GM21576 (cell line): ENCODE measurements at regions not wholly inside any gene's neighbourhood (a gene's known extent, or its start where the extent isn't known, plus 50 kb on each side); places are given as distances from the start of the nearest gene placed in this dataset.
"Not testable (repeated sequence)": the region's sequence is repeated elsewhere in the genome, so short reads cannot be mapped to it uniquely, and the experiment has no call there.

Source experiments
- ATAC-seq: cut with Tn5 transposase; IDR thresholded peaks from one replicate; pipeline ENCODE4 v1.9.1; 2021; ENCODE audit warnings: mild to moderate bottlenecking, moderate library complexity; ENCODE audit not compliant: unreplicated experiment

DNA sequence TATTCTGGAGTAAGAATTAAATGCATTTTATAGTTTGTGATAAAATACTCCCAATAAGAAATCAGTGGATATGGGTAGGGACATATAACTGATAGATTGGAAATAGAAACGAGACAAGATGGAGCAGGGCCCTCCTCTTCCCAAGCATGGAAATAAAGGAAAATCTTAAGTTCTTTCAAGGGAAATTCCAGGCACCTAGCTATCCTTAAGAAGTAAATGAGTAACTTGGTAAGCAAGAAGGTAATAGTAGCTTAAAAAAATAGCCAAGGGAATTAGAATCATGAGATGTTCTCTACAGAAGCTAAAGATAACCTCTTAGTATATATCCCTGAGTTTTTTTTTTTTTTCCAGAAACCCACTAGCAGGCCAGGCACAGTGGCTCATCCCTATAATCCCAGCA lies 105.5 kb upstream of the FAM3C start:
- no peak for ATAC-seq

DNA sequence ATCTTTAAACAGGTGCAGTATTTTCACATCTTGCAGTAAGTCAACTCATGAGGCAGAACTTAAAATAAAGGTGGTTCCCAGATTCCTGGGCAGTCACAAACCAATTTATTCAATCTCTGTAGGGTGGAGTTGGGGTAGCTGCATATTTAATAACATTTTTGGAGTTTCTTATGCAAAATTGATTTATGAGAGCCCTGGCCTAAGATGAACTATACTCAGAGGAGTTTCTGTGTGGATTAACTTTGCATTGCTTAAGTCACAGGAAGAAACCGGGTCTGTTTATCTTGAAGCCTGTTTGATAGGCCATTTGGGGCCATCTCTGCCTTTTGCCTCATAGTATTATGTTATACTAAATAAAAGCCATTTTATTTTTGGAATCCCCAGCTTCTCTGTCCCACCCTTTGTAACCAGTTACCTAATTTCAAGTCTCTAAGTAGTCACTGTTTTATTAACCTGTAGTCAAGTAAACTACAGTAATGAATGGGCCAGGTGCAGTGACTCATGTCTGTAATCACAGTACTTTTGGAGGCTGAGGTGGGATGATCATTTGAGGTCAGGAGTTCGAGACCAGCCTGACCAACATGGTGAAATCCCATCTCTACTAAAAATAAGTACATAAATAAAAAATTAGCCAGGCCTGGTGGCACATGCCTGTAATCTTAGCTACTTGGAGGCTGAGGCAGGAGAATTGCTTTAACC lies 104.4 kb upstream of the FAM3C start:
- ATAC-seq, result no peak

DNA sequence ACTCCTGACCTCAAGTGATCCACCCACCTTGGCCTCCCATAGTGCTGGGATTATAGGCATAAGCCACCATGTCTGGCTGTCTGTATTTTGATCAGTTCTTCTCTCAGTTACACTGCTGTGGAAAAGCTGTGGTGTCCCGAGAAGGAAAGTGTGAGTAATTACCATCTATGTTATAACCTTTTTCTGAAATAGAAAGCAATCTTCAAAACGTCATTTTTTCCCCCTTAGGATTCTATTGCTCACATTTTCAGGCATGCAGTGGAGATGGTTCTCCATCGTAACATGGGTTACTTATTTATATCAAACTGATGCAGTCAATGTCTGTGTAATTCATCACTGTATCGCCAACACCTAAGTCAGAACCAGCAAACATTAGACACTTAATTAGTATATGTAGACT lies 103.5 kb upstream of the FAM3C start:
- ATAC-seq, result no peak

DNA sequence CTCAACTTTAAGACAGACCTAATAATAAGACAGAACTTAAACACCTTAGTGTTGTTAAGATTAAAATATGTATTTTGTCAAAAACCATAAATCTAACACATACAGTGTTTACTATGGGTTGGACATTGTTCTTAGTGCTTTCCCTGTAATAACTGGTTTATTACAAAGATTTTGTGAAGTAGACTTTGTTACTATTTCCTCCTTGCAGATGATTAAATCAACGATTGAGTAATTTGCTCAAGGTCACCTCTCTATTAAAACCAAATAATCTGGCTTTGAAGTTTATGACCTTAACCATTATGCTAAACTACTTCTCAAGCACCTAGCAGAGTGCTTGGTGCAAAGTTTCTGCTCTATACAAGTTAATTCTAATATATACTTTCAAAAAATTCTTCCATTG lies 102.7 kb upstream of the FAM3C start:
- ATAC-seq, result no peak

DNA sequence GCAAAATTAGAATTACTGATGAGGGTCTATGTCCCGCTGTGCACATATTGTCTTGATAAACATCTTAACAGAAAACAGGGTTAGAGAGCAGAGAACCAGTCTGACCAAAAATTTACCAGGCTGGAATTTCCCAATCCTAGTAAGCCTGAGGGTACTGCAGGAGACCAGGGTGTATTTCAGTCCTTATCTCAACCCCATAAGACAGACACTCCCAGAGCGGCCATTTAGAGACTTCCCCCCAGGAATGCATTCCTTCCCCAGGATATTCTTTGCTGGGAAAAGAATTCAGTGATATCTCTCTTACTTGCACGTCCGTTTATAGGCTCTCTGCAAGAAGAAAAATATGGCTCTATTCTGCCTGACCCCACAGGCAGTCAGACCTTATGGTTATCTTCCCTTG lies 101.4 kb upstream of the FAM3C start:
- not testable (repeated sequence) for ATAC-seq

DNA sequence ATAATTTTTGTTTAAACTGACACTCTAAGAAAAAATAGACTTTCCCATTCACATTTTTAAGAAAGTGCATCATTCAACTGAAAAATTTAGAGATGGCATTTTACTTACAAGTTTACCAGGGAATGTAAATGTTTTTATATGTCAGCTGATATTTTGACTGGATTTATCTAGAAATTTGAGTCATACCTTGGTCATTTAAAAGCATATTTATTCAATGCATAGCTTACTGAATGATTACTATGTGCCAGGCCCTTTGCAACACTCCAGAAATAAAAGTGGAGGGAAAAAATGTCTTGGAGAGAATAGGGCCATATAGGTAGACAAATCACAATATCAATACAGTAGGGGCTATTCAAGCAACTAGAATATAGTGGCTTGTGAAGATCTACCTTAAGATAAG lies 98.4 kb upstream of the FAM3C start:
- ATAC-seq, result no peak

DNA sequence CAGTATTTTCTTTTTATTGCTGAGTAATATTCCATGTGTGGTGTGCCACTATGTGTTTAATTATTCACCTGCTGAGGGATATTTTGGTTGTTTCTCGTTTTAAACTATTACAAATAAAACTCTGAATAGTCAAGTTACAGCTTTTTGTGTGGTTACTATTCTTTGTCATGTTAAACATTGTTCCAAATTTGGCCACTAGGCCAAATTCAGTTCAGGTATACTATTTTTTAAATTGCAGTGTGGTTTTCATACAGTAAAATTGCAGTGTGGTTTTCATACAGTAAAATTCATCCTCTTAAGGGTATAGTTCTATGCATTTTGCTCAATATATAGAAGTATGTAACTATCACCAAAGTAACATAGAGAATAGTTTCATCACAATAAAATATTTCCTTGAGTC lies 97.4 kb upstream of the FAM3C start:
- no peak for ATAC-seq

DNA sequence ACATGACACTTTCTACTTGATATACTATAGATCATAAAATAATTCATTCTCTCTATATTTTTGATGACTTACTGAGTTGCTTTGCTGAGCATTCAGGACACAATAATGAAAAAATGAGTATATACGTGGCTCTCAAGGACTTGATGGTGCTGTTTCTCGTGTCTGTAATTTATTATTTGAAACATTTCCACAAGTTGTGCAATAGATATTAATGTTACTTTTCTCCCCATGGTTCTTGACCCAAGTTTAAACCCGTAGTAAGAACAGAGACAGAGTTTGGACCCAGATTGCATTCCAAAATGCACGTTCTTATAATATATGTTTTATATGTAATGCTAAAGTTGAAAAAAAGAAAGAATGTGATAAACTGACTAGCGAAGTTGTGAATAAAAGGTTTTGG lies 94.2 kb upstream of the FAM3C start:
- no peak for ATAC-seq

DNA sequence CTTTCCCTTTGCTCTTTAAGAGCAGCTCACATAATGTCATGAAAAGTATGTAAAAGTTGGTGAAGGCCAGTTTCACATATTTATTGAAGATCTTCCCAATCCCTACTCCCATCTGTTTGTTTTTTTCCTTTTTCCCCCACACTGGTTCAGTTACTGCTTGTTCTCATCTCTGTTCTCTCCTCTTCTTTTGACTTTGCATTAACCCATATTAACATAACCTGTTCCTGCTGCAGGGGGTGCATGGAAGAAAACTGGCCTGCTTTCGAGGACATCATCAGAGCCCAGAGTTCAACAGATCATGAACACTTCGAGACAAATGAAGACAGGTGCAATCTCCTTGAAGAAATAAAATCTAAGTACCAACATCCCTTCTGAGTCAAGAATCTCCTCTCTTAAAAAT lies 93.3 kb upstream of the FAM3C start:
- no peak for ATAC-seq

DNA sequence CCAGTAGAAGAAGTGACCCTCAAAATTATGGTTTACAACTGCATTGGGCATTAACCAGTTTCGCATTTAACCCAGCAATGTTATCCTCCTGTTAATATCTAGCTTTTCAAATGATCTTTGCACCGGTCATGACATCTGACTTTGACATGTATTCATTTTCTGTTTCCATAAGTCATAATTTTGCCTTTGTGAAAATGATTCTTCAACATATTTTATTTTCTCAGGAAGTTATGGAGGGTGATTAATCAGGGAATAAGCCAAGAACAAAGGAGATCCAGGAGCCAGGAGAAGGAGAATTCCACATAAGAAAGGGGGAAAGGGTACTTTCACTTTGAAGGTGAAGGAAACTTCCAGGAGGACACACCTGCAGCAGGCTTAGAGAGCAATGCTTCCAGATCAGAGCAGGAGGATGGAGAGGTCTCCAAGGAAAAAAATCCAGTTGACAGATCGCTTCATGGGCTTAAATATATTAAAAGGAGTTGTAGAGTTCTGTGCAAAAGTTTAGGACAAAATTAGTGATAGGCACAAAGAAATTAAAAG lies 92.1 kb upstream of the FAM3C start:
- ATAC-seq, result no peak

DNA sequence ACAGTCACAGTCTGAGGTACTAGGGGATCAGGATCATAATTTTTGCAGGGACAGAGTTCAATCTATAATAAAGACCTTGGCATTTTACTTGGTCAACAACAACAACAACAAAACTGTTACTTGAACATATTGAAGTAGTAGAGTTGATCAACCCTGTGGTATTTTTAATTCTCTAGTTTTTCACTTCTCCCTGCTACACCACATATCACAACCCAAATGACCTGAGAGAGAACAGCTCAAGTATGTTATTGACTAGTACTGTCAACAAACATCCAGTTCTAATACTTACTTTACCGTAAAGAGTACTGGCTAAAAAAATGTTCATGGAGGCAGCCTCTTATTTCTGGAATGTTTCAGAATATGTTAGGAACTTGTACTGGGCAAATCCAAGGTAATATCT lies 90.5 kb upstream of the FAM3C start:
- no peak for ATAC-seq

DNA sequence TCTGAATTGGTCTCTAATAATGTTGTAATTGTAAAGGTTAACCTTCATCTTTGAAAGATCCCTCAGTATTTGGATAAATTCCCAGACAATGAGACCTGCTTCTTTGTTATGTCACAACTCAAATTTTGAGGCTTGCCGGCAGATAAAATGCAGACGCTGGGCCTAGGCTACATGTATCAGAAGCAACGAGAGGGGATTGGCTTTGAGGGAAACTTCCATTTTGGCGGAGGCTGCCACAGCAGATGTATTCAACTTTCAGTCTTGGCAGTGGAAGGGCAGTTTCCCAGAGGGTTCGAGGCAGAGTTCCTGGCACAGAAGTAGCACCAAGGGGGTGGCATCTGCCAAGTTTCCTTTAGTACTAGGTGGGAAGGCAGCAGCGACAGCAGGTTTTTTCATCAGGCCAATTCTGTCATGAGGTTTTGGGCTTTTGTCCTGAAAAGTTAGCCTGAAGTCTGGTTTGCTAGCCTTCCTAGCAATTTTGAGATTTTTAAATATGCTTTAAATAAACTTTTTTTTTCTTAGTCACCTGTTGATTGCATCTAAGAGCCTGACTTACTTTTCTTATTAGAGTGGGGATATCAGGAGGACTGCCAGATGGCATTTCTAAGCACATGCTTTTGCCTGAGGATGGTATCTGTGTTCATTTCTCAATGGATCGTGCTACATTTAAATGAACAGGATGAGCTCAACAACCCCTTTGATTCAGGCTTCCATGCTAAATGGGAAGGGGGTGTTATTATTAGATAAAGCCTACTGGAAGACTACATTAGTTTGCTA lies 89.5 kb upstream of the FAM3C start:
- no peak for ATAC-seq

DNA sequence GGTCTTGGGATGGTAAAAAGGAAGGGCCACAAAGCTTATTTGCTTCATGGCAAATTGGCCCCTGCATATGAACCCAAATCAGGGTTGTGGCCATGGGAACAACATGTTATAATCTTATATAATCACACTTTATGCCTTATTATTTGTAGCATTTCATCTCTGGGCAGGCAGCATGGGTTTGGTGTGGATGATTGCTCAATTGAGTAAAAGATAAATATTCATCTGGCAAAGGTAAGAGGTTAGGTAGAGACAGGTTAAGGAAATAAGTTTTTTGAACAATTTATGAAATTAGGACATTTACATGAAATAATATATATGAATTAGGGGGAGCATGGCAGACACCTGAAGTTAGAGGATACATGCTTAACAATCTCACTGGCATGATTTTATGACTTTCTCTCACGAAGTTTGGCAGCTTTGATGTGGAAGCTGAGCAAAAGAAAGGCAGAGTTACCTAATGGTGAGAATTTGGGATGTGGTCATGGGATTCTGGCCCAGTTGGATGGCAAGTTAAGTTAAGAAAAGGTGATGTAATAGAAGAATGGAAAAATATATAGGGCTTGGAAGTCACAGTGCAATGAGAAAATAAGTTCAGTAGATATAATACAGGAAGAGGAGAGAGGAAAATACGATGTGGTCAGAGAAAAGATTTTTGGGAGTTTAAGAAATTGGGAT lies 88.1 kb upstream of the FAM3C start:
- no peak for ATAC-seq

DNA sequence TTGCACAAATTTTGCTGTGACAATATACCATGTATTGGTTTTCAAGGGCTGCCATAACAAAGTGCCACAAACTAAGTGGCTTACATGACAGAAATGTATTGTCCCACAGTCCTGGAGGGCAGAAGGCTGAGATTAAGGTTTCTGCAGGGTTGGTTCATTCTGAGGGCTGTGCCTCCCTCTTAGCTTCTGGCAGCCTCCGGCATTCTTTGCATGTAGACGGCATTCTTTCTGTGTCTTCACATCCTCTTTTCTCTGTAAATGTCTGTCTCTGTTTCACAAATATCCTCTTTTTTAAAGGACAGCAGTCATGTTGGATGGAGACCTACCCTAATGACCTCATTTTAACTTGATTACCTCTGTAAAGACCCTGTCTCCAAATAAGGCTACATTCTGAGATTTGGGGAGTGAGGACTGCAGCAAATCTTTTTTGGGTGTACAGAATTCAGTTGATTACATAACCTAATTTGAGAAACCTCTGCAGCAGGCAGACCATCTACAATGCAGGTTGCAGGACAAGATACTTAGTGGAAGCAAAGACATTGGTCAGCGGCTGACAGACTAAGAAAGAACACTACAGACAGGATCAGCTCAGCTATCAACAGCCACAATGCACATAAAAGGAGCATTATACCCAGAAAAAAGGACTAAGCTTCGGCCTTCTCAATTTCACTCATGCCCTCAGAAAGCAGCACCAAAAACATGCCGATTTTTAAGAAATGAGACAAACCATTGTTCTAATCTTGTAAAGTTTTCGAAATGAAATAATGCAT lies 84.6 kb upstream of the FAM3C start:
- no peak for ATAC-seq

DNA sequence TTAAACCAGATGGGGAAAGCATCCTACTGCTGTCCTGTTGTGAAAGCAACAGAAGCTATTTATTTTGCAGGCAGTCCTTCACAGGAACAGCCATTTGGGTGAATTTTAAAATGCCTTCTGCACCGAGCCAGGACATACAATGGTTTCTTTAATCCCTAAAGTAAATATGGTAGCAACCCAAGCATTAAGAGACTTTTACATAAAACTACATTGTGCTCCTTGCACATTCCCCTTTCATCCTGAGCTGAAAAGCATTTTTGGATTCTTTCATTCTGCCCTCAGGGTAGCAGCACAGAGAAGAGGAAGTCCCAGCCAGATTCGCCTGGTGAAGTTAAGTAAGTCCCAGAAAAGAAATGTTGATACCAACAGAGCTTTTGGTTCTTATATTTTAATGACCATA lies 84.0 kb upstream of the FAM3C start:
- no peak for ATAC-seq

DNA sequence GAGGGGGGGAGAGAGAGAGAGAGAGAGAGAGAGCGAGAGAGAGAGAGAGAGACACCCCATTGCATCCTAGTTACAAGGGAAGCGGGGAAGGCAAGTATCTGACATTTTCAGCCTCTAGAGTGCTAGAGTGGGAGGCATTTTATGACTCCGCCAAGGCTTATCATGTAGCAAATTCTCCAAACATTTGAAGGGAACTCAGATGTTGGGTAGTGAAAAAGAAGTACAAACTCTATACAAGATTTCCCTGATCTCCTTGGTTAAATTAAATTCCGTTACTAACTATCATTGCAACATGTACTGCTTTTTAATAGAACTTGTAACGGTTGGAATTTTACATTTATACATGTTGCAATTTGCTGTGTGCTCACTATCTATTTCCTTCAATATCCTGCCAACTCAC lies 83.4 kb upstream of the FAM3C start:
- ATAC-seq, result no peak

DNA sequence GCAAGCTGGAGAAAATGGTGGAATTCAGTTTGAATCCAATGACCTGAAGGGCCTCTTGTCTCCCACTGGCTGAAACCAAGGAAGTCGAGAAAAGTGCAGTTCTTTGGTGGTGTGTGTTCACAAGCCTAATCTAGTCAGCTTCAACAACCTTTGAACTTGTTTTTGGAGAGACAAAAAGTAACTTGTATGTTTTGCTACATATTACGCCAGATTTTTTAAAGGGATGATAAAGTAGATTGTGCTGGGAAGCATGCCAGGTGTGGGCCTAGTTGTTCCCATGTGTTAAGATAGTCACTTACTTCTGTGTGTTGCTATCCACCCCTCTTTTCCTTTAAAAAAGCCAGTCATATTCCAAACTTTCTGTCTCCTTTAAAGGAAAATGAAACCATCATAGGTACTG lies 79.7 kb upstream of the FAM3C start:
- ATAC-seq, result no peak

DNA sequence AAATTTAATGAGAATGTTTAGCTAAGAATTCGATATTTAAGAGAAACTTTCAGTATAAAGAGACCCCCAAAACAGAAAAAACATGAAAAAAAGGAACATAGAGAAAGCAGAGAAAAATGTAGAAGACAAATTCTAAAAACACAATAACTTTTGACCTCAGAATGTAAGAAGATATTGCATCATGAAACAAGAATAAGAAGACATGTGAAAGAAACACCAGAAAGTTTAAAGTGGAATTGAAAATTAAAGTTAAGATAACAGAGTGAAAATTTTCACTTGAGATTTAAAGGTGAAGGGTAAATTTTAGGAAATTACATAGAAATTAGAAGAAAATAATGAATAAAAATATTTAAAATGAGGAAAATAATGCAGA lies 78.2 kb upstream of the FAM3C start:
- no peak for ATAC-seq

DNA sequence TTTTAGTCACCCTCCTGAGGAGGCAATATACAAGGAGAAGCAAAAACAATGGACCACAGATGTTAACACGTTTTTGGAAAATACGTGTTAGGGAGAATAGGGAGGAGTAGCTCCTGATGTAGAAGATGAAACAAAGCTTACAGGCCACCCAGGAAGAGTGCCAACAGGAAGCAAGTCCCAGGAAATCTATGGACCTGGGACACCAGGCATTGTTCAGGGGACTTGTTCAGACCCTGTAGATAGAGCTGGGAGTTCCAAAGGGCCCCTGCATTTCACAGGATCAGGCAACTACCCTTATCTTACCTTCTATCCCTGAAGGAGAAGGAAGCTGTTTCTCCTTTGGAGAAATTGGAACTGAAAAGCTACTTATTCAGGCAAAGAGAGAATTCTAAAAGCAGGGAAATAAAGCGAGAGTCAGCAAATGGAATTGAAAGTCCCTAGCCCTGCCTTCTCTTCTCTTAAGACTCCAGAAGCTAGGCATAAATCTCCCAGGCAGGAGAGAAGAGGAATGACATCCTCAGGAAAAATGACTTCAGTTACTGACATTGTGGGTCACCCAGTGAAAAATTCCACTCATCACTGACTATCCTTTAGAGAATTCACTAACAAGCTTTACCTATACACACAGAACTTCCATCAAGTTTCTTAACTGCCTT lies 77.7 kb upstream of the FAM3C start:
- no peak for ATAC-seq

DNA sequence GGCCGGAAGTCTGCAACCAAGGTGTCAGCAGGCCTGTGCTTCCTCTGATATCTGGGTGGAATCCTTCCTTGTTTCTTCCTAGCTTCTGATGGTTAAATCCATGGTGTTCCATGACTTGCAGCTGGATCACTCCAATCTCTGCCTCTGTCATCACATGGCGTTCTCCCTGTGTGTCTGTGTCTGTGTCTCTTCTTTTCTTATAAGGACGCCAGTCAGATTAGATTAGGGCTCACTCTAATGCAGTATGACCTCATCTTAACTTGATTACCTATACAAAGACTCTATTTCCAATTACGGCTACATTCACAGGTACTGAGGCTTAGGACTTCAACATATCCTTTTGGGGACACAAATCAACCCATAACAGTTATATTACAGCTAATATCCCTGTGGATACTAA lies 70.3 kb upstream of the FAM3C start:
- ATAC-seq, result no peak

DNA sequence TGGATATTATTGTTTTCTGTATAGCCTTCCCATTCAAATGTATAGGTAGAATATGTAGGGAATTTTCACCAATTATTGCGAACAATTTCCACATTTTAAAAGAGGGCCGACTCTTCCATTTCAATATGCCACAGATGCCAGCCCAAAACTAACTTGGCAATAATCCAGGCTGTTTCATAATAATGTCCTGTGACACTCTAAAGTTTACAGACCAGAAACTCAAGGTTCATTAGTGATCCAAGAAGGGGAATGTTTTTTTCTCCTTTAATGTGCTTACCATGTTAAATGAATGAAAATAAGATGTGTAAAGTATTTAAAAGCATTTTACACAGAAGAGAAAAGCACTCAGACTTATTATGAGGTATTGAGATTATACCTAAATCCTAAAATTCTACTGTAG lies 63.0 kb upstream of the FAM3C start:
- no peak for ATAC-seq
